Epidermal melanocyte (primary cell): ENCODE measurements at regions not wholly inside any gene's neighbourhood (a gene's known extent, or its start where the extent isn't known, plus 50 kb on each side); places are given as distances from the start of the nearest gene placed in this dataset.
A peak's percentile ranks its signal among the peaks of the same experiment; 100 is the strongest.
"Not testable (repeated sequence)": the region's sequence is repeated elsewhere in the genome, so short reads cannot be mapped to it uniquely, and the experiment has no call there.

Experiments used
- DNase-seq: peaks from one replicate; pipeline ENCODE4 v3.0.0; 2011; ENCODE audit warnings: low spot score; ENCODE audit not compliant: insufficient read length

GRCh38 chr9:42377530-42378417, 194.3 kb downstream of the SPATA31A6 start:
- DNase-seq: not testable (repeated sequence)

GRCh38 chr9:42378418-42378815, 195.0 kb downstream of the SPATA31A6 start:
- DNase-seq: no peak

GRCh38 chr9:42379602-42380001, 196.1 kb downstream of the SPATA31A6 start:
- not testable (repeated sequence) for DNase-seq

- not testable (repeated sequence) for DNase-seq
Observed at GRCh38 chr9:42384585-42384984, 201.1 kb downstream of the SPATA31A6 start.

GRCh38 chr9:42385574-42386120, 202.2 kb downstream of the SPATA31A6 start:
- not testable (repeated sequence) for DNase-seq

- peak; percentile 19 for DNase-seq
Observed at GRCh38 chr9:42386477-42386876, 203.0 kb downstream of the SPATA31A6 start.

GRCh38 chr9:42388146-42388690, 204.8 kb downstream of the SPATA31A6 start:
- no peak for DNase-seq

GRCh38 chr9:42388846-42389245, 205.4 kb downstream of the SPATA31A6 start:
- peak; percentile 22 for DNase-seq

- DNase-seq: not testable (repeated sequence)
Observed at GRCh38 chr9:42392773-42393455, 209.5 kb downstream of the SPATA31A6 start.

GRCh38 chr9:42396318-42396717, 212.9 kb downstream of the SPATA31A6 start:
- DNase-seq: no peak

- not testable (repeated sequence) for DNase-seq
Observed at GRCh38 chr9:42397336-42397735, 213.9 kb downstream of the SPATA31A6 start.

GRCh38 chr9:42402919-42403318, 219.5 kb downstream of the SPATA31A6 start:
- DNase-seq: not testable (repeated sequence)

- DNase-seq: not testable (repeated sequence)
Observed at GRCh38 chr9:42409581-42409980, 226.1 kb downstream of the SPATA31A6 start.

GRCh38 chr9:42412354-42412753, 228.9 kb downstream of the SPATA31A6 start:
- DNase-seq: not testable (repeated sequence)

GRCh38 chr9:42414865-42415264, 231.4 kb downstream of the SPATA31A6 start:
- DNase-seq: not testable (repeated sequence)

- DNase-seq: not testable (repeated sequence)
Observed at GRCh38 chr9:42419652-42420051, 236.2 kb downstream of the SPATA31A6 start.

- not testable (repeated sequence) for DNase-seq
Observed at GRCh38 chr9:42420324-42420723, 236.9 kb downstream of the SPATA31A6 start.

- not testable (repeated sequence) for DNase-seq
Observed at GRCh38 chr9:42421630-42422029, 238.2 kb downstream of the SPATA31A6 start.

- not testable (repeated sequence) for DNase-seq
Observed at GRCh38 chr9:42430674-42431615, 247.5 kb downstream of the SPATA31A6 start.

- DNase-seq: not testable (repeated sequence)
Observed at GRCh38 chr9:42431616-42432010, 248.2 kb downstream of the SPATA31A6 start.
